ENCODE measurements at regions not wholly inside any gene's neighbourhood (a gene's known extent, or its start where the extent isn't known, plus 50 kb on each side); places are given as distances from the start of the nearest gene placed in this dataset.
A peak's percentile ranks its signal among the peaks of the same experiment; 100 is the strongest.

DNA sequence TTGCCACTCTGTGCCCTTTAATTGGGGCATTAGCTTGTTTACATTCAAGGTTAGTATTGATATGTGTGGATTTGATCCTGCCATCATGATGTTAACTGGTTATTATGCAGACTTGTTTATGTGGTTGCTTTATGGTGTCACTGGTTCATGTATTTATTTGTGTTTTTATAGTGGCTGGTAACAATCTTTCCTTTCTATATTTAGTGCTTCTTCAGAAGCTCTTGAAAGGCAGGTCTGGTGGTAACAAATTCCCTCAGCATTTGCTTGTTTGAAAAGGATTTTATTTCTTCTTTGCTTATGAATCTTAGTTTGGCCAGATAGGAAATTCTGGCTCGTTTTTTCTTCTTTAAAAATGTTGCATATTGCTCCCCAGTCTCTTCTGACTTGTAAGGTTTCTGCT is 215.4 kb downstream of the ZC3H11B start:
- DNase-seq = no peak

- no peak for DNase-seq
Observed at GRCh38 chr1:219391297-219391696, 217.6 kb downstream of the LYPLAL1 start.

- no peak for DNase-seq
Observed at GRCh38 chr1:219387211-219387610, 213.5 kb downstream of the LYPLAL1 start.

- DNase-seq = peak; percentile 38
Observed at GRCh38 chr1:219385787-219386427, 212.2 kb downstream of the LYPLAL1 start.

- DNase-seq = no peak
Observed at GRCh38 chr1:219383281-219383680, 209.6 kb downstream of the LYPLAL1 start.

DNA sequence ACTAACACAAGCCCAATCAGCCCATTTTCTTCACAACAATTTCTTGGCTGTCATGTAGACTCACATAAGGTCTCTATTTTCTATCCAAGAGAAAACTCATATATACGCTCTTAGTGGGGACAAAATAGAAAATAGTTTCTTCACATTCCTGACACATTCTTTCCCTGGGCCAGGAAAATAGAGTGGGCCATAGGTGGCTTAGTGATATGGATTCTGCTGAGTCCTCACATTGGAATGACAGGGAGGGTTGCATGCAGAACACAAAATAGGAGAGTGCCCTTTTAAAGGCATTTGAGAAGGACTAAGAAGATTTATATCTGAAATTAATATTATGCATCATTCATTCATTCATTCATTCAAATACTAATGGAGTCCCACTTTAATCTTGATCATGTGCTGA is 207.7 kb downstream of the LYPLAL1 start:
- DNase-seq = no peak

DNA sequence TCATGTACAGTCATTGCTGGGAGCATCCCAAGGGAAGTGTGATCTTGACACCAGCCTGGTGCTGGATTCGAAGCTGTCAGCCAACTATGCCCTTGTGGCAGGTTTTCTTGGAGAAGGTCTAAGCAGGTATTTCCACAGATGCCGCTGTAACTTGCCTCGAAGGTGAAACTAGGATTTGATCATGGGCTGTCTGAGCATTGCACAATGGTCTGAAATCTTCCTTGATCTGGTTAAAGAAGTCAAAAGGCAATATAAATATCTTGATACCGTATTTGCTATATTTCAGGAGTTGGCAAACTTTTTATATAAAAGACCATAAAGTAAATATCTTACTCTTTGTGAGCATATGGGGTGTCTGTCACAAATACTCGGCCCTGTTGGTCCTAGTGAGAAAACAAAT is 206.8 kb downstream of the LYPLAL1 start:
- no peak for DNase-seq

- no peak for DNase-seq
Observed at GRCh38 chr1:219379691-219380090, 206.0 kb downstream of the LYPLAL1 start.

- DNase-seq = no peak
Observed at GRCh38 chr1:219374636-219375035, 201.0 kb downstream of the LYPLAL1 start.

DNA sequence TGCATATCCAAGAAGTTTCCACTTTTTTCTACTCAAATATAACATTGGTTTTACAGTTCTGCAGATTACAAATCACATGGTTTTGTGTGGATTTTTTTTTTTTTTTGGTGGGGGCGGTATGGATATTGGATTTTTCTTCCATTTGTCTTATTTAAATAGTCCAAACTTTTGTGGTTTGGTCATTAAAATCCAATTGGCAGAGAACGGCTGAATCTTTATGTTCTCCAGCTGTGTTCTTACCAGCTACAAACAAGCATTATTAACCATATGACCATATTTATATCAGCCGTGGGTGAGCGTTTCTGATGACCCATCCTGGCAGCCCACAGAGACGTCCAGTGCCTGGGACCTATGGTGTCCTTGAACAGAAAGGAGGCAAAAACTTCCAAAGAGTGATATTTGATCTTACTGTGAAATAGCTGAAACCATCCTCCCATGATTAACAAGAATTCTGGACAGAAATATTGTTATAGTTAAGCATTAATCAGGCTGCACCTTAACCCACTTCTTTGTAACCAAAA is 200.4 kb downstream of the LYPLAL1 start:
- DNase-seq = no peak

- DNase-seq = no peak
Observed at GRCh38 chr1:219373616-219373935, 199.9 kb downstream of the LYPLAL1 start.

DNA sequence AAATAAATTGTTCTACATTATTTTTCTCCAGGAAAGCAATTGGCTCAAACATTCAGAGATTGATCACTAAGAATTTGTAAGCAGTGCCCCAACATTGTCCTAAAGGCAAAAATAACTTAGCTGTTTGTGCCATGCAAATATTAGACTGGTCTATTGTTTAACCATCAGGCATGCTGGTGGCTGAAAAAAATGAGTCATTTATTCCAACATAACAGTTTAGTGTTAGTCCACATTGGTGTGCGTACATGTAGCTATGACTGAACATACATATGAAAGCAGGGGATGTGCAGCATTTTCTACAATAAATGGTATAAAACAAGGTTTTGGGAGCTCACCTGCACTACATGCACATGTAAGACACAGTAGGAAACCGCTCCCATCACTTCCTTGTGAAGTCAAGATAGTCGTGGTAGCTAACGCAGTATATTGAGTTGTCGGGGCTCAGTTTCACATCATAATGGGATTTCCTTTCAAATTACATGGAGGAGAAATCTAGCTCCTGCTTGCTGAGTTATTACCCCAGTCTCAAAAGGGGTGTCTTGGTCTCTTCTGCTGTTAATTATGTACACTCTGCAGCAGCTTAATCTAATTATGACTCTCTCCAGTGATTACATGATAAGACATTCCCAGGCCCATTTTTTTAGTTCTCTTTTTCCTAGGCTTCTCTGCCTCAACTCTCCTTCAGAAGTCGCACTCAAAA is 199.4 kb downstream of the LYPLAL1 start:
- DNase-seq = no peak

DNA sequence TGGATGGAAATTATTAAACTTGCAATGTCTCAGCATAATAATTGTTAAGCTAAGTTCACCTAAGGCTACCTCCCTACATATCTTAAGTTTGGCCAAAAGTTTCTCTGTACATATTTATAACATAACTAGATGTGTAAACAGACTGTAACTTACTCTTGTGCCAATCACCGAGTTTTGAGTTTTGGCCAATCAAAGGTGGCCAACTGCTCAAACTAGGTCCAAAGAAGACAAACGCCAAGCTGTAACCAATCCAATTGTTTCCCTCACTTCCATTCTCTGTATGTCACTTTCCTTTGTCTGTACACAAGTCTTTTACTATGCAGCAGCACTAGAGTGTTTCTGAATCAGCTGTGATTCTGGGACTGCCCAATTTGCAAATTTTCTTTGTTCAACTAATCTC is 197.8 kb downstream of the LYPLAL1 start:
- no peak for DNase-seq

DNA sequence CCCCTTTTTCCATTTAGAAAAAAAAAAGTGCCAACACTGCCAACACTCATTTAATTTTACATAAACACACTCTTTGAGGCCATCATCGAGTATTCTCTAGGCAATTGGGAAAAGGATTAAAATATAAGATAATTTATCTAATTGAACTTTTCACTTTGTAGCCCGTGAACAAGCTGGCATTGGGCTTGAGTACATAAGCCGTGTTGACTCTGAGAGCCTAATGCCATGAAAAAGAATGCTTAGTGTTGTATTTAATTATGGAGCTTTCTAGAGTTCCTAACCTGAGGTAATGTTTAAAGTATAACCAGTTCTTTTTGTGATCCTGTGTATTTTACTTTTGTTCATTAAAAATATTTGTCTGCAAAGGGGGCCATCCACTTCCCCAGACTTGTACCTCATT is 193.8 kb downstream of the LYPLAL1 start:
- DNase-seq = no peak

DNA sequence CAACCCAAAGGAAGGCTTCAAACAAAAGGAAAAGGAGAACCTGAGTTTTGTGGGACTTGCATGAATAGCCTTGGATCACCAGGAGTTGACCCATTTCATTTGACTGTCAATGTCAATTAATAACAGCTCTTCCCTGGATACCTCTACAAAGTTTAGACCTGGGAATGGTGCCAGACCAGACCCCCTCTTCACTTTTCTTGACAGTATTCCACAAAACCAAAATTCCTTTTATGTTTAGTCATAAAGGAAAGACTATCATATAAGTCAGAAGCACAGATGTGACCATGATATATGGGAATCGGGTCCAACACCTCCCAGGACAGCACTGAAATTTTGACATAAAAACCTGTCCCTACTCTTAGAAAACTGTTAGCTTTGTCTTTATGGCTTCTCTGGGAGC is 191.8 kb downstream of the LYPLAL1 start:
- DNase-seq = no peak

GRCh38 chr1:219362702-219363101 is 189.0 kb downstream of the LYPLAL1 start:
- DNase-seq = no peak

- DNase-seq = no peak
Observed at GRCh38 chr1:219359126-219359525, 185.4 kb downstream of the LYPLAL1 start.

GRCh38 chr1:219358080-219358479 is 184.4 kb downstream of the LYPLAL1 start:
- DNase-seq = no peak

GRCh38 chr1:219354962-219355361 is 181.3 kb downstream of the LYPLAL1 start:
- DNase-seq = no peak

- DNase-seq = no peak
Observed at GRCh38 chr1:219352961-219353651, 179.4 kb downstream of the LYPLAL1 start.

- DNase-seq = no peak
Observed at GRCh38 chr1:219350172-219350931, 176.7 kb downstream of the LYPLAL1 start.

GRCh38 chr1:219347921-219348391 is 174.3 kb downstream of the LYPLAL1 start:
- no peak for DNase-seq

DNA sequence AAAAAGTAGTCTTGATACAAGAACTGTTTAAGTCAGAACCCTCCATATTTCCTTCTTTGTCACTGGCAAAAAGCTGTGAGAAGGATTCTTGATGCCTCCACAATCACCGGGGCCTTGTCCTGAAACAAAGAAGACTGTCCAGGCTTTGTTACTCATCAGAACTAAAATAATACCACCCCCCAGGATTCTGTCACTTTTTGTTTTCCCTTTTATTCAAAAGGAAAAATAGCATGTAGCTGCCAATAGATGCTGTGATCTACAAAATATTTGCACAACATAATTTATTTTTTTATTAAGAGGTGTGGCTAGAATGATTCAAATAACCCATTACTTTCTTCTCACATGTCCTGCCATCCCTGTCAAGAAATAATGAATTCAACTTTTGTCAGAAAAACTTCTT is 173.7 kb downstream of the LYPLAL1 start:
- DNase-seq = no peak
